KBM-7 (cell line): ENCODE measurements at regions not wholly inside any gene's neighbourhood (a gene's known extent, or its start where the extent isn't known, plus 50 kb on each side); places are given as distances from the start of the nearest gene placed in this dataset.
"Not testable (repeated sequence)": the region's sequence is repeated elsewhere in the genome, so short reads cannot be mapped to it uniquely, and the experiment has no call there.

ENCODE experiments used
- DNase-seq: peaks from one replicate; pipeline ENCODE4 v3.0.0-alpha.2; 2015
- in situ Hi-C: fragments of 300-500 bp; cut with MboI; formaldehyde crosslinking; loops from 2 replicates; pipeline ENCODE4 v1.14.3; 2020; ENCODE audit warnings: low sequenced_read_pairs, low pct_unique_long_range_greater_than_20kb, mixed read lengths

- no peak for DNase-seq
- in situ Hi-C loops: no loop called here
Observed at GRCh38 chr5:72694856-72695255, 121.6 kb upstream of the TNPO1 start.

GRCh38 chr5:72693546-72694205 lies 122.8 kb upstream of the TNPO1 start:
- DNase-seq: no peak
- in situ Hi-C loops: no loop called here

GRCh38 chr5:72692651-72693442 lies 123.6 kb upstream of the TNPO1 start:
- no peak for DNase-seq
- in situ Hi-C loops: no loop called here

- in situ Hi-C loops: no loop called here
- no peak for DNase-seq
Observed at GRCh38 chr5:72692231-72692637, 124.2 kb upstream of the TNPO1 start.

- no peak for DNase-seq
- in situ Hi-C loops: no loop called here
Observed at GRCh38 chr5:72691751-72692150, 124.7 kb upstream of the TNPO1 start.

GRCh38 chr5:72688916-72689315 lies 127.5 kb upstream of the TNPO1 start:
- no peak for DNase-seq
- in situ Hi-C loops: no loop called here

- no peak for DNase-seq
- in situ Hi-C loops: no loop called here
Observed at GRCh38 chr5:72687288-72687687, 129.2 kb upstream of the TNPO1 start.

- in situ Hi-C loops: no loop called here
- no peak for DNase-seq
Observed at GRCh38 chr5:72682561-72682960, 133.9 kb upstream of the TNPO1 start.

GRCh38 chr5:72681781-72682180 lies 134.7 kb upstream of the TNPO1 start:
- in situ Hi-C loops: no loop called here
- no peak for DNase-seq

GRCh38 chr5:72677447-72677846 lies 139.0 kb upstream of the TNPO1 start:
- in situ Hi-C loops: no loop called here
- DNase-seq: no peak

- DNase-seq, in situ Hi-C loops: not testable (repeated sequence)
Observed at GRCh38 chr5:72676831-72677230, 139.6 kb upstream of the TNPO1 start.

GRCh38 chr5:72673623-72674022 lies 142.8 kb upstream of the TNPO1 start:
- no peak for DNase-seq
- in situ Hi-C loops: no loop called here

- in situ Hi-C loops: no loop called here
- no peak for DNase-seq
Observed at GRCh38 chr5:72673180-72673579, 143.3 kb upstream of the TNPO1 start.

- DNase-seq: no peak
- in situ Hi-C loops: no loop called here
Observed at GRCh38 chr5:72667708-72668107, 148.8 kb upstream of the TNPO1 start.

- no peak for DNase-seq
- in situ Hi-C loops: no loop called here
Observed at GRCh38 chr5:72662936-72663335, 153.5 kb upstream of the TNPO1 start.

GRCh38 chr5:72662305-72662704 lies 154.2 kb upstream of the TNPO1 start:
- in situ Hi-C loops: no loop called here
- no peak for DNase-seq

GRCh38 chr5:72661405-72661804 lies 154.2 kb upstream of the ZNF366 start:
- in situ Hi-C loops: no loop called here
- DNase-seq: no peak

GRCh38 chr5:72659726-72660125 lies 152.5 kb upstream of the ZNF366 start:
- DNase-seq: no peak
- in situ Hi-C loops: no loop called here

GRCh38 chr5:72658761-72659540 lies 151.7 kb upstream of the ZNF366 start:
- DNase-seq: no peak
- in situ Hi-C loops: no loop called here

GRCh38 chr5:72658161-72658560 lies 151.0 kb upstream of the ZNF366 start:
- in situ Hi-C loops: no loop called here
- DNase-seq: no peak
